ENCODE measurements at regions not wholly inside any gene's neighbourhood (a gene's known extent, or its start where the extent isn't known, plus 50 kb on each side); places are given as distances from the start of the nearest gene placed in this dataset.

DNA sequence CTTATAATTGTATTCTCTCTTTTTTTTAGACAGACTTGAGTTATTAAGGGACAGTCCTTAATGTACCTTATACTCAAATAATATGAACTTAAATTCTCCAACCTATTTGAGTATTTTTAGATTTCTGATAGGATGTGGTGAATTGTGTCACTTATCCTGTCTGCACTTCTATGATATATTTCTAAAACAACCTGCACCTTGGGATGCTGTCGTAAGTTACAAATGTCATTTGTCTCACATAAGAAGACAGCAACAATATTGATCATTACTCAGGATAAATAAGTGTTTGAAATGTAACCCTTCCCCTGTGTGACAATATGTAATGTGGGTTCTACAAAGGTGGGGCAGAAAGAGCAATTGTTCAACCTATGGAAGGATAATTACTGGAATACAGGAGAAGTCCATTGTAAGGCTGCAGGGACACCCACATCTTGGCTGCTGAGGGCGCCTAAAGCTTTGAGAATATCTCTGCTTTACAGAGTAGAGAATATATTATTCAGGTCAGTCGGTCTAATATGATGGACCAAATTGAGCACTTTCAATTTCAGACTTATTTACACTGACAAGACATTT is 236.9 kb upstream of the PRR20A start:
- TF ChIP-seq CTCF (tag by site-specific recombination; IDR thresholded peaks at IDR 0.05) (no peak), ZNF26 (tag by site-specific recombination; IDR thresholded peaks at IDR 0.05) (no peak), ATF2 (tag by site-specific recombination; IDR thresholded peaks at IDR 0.05; ENCODE audit: low read depth) (no peak), ZNF140 (tag by site-specific recombination; IDR thresholded peaks at IDR 0.05) (no peak), ZBTB21 (tag by site-specific recombination; IDR thresholded peaks at IDR 0.05) (no peak), SALL2 (tag by site-specific recombination; IDR thresholded peaks at IDR 0.05; ENCODE audit: borderline replicate concordance) (no peak), ZNF707 (tag by site-specific recombination; IDR thresholded peaks at IDR 0.05) (no peak), ZNF302 (tag by site-specific recombination; IDR thresholded peaks at IDR 0.05; ENCODE audit: low read depth) (no peak)
